Epithelial cell of esophagus (primary cell): ENCODE measurements at regions not wholly inside any gene's neighbourhood (a gene's known extent, or its start where the extent isn't known, plus 50 kb on each side); places are given as distances from the start of the nearest gene placed in this dataset.

Source experiments
- DNase-seq: peaks from one replicate; pipeline ENCODE4 v3.0.0; 2010; ENCODE audit warnings: low read depth
- H3K4me3 ChIP-seq: 2 replicates; pipeline ENCODE4 v1.5.1; 2011; ENCODE audit warnings: mild to moderate bottlenecking, low read length, control low read depth
- TF ChIP-seq, protein P1 (sequence below): IDR thresholded peaks from 2 replicates; pipeline ENCODE4 v1.5.1; 2011; ENCODE audit warnings: low read depth, mild to moderate bottlenecking, low read length, control low read depth, inconsistent platforms; ENCODE audit not compliant: insufficient read depth; ENCODE audit errors: missing control alignments

DNA sequence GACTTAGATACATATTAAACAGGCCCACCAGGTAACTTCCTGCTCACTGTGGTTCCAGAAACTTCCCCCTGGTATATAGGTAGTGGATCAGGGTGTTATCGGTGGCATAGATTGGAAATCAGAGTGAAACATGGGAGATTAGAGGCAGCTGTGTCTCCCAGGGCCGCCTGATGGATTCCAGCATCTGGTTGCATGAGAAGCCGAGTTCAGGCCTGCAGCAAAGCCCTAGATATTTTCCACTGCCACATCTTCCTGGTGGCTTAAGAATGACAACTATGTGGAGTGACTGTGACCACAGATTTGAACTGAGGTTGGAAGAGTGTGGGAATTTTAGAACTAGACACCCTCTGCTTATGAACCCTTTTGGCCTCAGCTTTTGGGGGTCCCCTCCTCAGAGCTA, 184.8 kb upstream of the NTF3 start:
- TF ChIP-seq, protein P1, sequence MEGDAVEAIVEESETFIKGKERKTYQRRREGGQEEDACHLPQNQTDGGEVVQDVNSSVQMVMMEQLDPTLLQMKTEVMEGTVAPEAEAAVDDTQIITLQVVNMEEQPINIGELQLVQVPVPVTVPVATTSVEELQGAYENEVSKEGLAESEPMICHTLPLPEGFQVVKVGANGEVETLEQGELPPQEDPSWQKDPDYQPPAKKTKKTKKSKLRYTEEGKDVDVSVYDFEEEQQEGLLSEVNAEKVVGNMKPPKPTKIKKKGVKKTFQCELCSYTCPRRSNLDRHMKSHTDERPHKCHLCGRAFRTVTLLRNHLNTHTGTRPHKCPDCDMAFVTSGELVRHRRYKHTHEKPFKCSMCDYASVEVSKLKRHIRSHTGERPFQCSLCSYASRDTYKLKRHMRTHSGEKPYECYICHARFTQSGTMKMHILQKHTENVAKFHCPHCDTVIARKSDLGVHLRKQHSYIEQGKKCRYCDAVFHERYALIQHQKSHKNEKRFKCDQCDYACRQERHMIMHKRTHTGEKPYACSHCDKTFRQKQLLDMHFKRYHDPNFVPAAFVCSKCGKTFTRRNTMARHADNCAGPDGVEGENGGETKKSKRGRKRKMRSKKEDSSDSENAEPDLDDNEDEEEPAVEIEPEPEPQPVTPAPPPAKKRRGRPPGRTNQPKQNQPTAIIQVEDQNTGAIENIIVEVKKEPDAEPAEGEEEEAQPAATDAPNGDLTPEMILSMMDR = no peak
- no peak for DNase-seq
- H3K4me3 ChIP-seq = no peak overlapping the region

DNA sequence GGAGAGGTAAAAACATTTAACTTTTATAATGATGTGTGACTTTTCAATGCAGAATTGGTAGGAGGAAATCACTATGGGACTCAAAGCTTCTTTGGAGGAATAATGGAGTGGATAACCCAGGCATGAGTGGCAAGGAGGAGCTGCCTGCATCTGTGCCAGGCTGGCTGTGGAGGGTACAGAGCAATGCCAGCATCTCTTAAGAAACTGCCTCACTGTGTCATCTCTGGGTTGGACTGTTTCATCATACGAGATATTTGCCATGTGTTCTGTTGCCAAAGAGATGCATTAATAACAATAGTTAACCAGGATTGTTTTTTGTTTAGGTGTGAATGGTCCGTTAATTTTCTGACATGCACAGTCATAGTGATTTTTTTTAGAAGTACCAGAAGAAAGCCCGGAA, 183.7 kb upstream of the NTF3 start:
- H3K4me3 ChIP-seq = no peak overlapping the region
- no peak for DNase-seq
- TF ChIP-seq, protein P1 = no peak

DNA sequence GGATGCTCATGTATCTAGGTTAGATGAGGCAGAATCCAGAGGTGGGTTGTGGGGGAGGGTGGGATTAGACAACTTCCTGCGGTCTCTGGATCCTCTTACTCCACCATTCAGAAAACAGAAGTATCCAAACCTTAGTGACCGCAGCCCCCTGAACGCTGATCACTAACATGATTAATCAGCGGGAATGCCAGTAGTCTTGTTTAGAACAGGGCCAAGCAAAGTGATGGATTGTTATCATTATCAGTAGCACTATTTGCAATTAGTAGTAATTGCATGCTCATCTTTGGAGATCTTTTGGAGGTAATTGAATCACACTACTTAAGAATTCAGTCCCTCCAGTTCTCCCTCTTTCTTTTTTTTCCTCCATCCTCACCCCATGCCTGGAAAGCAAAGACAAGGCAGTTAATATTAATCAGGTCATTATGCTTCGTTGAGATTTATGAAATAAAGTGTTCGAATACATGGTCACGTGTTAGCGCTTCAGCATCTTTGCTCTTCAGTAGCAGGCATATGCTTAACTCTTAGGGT, 182.8 kb upstream of the NTF3 start:
- TF ChIP-seq, protein P1 = no peak
- no peak for DNase-seq
- H3K4me3 ChIP-seq = no peak overlapping the region

DNA sequence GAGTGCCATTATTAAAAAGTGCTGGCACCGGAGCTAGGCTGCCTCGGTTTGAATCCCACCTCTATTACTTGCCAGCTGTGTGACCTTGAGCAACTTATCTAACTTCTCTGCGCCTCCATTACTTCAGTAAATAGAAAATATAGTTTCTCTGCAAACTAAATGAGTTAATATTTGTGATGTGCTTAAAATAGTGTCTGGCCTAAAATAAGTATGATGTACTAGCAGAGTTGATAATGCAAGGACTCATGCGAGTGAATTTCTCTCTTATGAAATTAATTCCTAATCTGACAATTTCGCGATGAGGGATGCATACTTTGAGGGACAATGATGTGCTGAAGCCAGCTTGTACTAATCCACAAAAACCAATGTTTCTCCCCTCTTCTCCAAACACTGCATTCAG, 180.8 kb upstream of the NTF3 start:
- TF ChIP-seq, protein P1 = no peak
- no peak for DNase-seq

DNA sequence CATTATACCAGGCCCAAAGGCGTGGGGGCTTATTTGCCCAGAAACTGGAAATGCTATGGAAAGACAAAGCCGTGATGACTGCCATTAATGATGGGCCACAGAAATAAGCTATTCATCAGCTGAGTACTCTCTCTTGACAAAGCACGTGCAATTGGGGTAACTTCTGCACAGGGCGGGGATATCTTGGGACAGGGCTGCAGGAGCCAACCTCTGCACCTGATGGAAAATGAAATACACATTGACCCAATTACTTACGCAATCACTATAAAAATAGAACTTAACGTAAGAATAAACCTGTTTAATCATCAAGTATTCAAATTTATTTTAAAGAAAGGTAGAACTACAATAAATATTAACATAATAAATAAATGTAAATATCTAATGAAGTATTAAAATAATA, 180.1 kb upstream of the NTF3 start:
- TF ChIP-seq, protein P1 = no peak
- H3K4me3 ChIP-seq = no peak overlapping the region
- DNase-seq = no peak

More for the DNA sequence above, 180.8 kb upstream of the NTF3 start:
- no peak overlapping the region for H3K4me3 ChIP-seq

DNA sequence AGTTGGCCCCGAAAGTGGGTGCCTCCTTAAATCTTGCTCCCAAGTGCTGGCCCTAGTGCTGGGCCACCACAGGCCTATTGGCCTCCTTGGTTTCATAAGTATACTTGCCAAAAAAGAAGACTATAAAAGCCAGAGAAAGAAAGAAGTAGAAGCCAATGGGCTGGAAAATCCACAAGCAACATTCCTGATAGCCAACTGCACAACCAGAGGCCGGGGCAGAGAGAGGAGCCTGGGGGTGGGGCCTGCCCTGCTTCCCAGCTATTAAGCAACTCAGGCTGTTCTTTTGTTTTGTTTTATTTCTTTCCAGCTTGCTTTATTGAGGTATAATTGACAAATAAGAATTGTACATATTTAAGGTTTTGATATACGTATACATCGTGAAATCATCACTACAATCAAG, 177.2 kb upstream of the NTF3 start:
- TF ChIP-seq, protein P1 = no peak
- H3K4me3 ChIP-seq = no peak overlapping the region
- no peak for DNase-seq

DNA sequence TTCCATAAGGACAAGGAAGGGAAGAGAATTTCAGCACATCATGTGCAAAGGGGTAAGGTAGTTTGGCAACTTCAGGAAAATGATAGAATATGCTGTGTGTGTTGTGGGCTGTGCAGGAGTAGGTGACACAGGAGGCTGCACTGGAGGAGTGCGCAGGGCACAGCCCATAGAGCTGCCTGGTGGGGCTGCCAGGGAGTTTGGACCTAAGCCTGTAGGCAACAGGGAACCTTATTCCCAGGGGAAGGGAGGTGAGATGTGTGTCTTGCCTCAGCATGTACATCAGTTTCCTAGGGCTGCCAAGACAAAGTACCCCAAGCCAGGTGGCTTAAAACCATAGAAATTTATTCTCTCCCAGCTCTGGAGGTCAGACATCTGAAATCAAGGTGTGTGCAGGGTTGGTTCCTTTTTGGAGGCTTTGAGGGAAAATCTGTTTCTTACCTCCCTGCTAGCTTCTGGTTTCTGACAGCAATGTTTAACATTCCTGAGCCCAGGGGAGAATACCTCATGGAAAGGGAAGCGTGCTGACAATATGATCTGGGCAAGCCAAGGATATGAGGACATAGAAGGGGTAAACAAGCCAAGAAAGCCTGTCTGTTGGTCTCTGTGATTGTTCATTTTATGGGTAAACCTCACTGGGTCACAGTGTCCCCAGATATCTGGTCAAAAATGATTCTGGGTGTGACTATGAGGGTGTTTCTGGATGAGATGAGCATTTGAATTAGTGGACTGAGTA, 174.0 kb upstream of the NTF3 start:
- TF ChIP-seq, protein P1 = no peak
- DNase-seq = no peak
- H3K4me3 ChIP-seq = no peak overlapping the region
